Spleen (tissue), 11 donors: ENCODE measurements at regions not wholly inside any gene's neighbourhood (a gene's known extent, or its start where the extent isn't known, plus 50 kb on each side); places are given as distances from the start of the nearest gene placed in this dataset.
"Not testable (repeated sequence)": the region's sequence is repeated elsewhere in the genome, so short reads cannot be mapped to it uniquely, and the experiment has no call there.

ENCODE experiments used
- DNase-seq: peaks from one replicate; pipeline ENCODE4 v3.0.0-alpha.2; 2020
- H3K27ac ChIP-seq, 8 donors: fragments of 200-600 bp; sonication (generic) in 7 of 8; 1 replicate in 4 of 8; 2 replicates in 4 of 8; pipeline versions ENCODE4 v1.5.0 to v1.8.0; 2016 to 2021; ENCODE audit warnings: inconsistent platforms in 4 of 8, mild to moderate bottlenecking in 4 of 8, moderate library complexity in 1 of 8
- H3K27me3 ChIP-seq, 7 donors: fragments of 200-600 bp; sonication (generic) in 6 of 7; replicated peaks in 1 of 7; 1 replicate in 4 of 7; 2 replicates in 3 of 7; pipeline versions ENCODE4 v1.5.0 to v1.8.0; 2016 to 2021; ENCODE audit warnings: inconsistent platforms in 3 of 7, mild to moderate bottlenecking in 1 of 7
- H3K36me3 ChIP-seq, 6 donors: fragments of 200-600 bp; sonication (generic) in 5 of 6; 1 replicate in 4 of 6; 2 replicates in 2 of 6; pipeline versions ENCODE4 v1.5.0 to v1.8.0; 2016 to 2021; ENCODE audit warnings: inconsistent platforms in 2 of 6
- H3K4me1 ChIP-seq, 6 donors: fragments of 200-600 bp; sonication (generic) in 5 of 6; 1 replicate in 3 of 6; 2 replicates in 3 of 6; pipeline versions ENCODE4 v1.5.0 to v1.8.0; 2016 to 2021; ENCODE audit warnings: inconsistent platforms in 3 of 6
- H3K4me3 ChIP-seq, 8 donors: fragments of 200-600 bp; sonication (generic) in 7 of 8; 1 replicate in 4 of 8; 2 replicates in 4 of 8; pipeline versions ENCODE4 v1.5.0 to v1.8.0; 2016 to 2021; ENCODE audit warnings: inconsistent platforms in 4 of 8, mild to moderate bottlenecking in 4 of 8, moderate library complexity in 2 of 8
- H3K9me3 ChIP-seq, 8 donors: fragments of 200-600 bp; sonication (generic) in 7 of 8; 1 replicate in 4 of 8; 2 replicates in 4 of 8; pipeline versions ENCODE4 v1.5.0 to v1.8.0; 2016 to 2021; ENCODE audit warnings: inconsistent platforms in 4 of 8
- CTCF ChIP-seq, 11 experiments: fragments of 200-600 bp in 7 of 11; fragments of 450-650 bp in 4 of 11; sonication (generic) in 4 of 11; IDR thresholded peaks in 8 of 11; conservative IDR thresholded peaks in 3 of 11; 1 replicate in 7 of 11; 2 replicates in 4 of 11; pipeline versions ENCODE4 v1.4.0 to v1.8.0; 2016 to 2021; ENCODE audit warnings: antibody characterized with exemption in 11 of 11, inconsistent platforms in 4 of 11, mild to moderate bottlenecking in 1 of 11
- POLR2A ChIP-seq, 3 donors: fragments of 450-650 bp; IDR thresholded peaks; one replicate each; pipeline ENCODE4 v1.5.1; 2017; ENCODE audit warnings: antibody characterized with exemption in 3 of 3, mild to moderate bottlenecking in 1 of 3
- POLR2AphosphoS5 ChIP-seq, 3 donors: sonication (generic); formaldehyde crosslinking; IDR thresholded peaks; one replicate each; pipeline ENCODE4 v1.5.1; 2017; ENCODE audit warnings: antibody characterized with exemption in 3 of 3
- WGBS, 5 donors: extraction: QIAGEN DNeasy Blood & Tissue Kit in 3 of 5; methylation state at CpG; one replicate each; pipeline versions ENCODE4 v1.1.5 to v1.1.7; 2013 to 2018; 5-methylcytosine and 5-hydroxymethylcytosine counted together
- intact Hi-C: fragments of 100-400 bp; cut with DNase I; formaldehyde crosslinking; loops from one replicate; pipeline ENCODE4 v1.15.0; 2023; ENCODE audit warnings: low total_unique reads
- donor health status: healthy with polysubstance abuse.
- donor health status: DM: no; HTN: no; CAD: no; lungs with moderate emphysema.
- donor health status: DM: no; HTN: no; CAD: no.
- donor health status: Bipolar disorder and iron deficiency.
- donor health status: healthy.
- donor health status: DM: no; HTN: no; CAD: no.
- donor health status: DM: yes; HTN: yes; CAD: no.

GRCh38 chr7:121618182-121618581, 222.1 kb upstream of the FAM3C start:
- Histone ChIP-seq H3K36me3 (no peaks in the 10 kb centered on the region), H3K27ac (no peak overlapping the region), H3K4me3 (no peak overlapping the region), H3K9me3 (peaks cover 0 to 5% (median 0%) of the 10 kb centered on the region in 8 donors), H3K4me1 (no peaks in the 10 kb centered on the region), H3K27me3 (no peaks in the 10 kb centered on the region)
- TF ChIP-seq POLR2A (IDR thresholded peaks at IDR 0.05): no peak
- TF ChIP-seq POLR2AphosphoS5 (IDR thresholded peaks at IDR 0.05): no peak
- no peak for TF ChIP-seq CTCF (IDR thresholded peaks at IDR 0.05 in 8 of 11, conservative IDR thresholded peaks at IDR 0.05 in 3 of 11)
- no peak for DNase-seq
- intact Hi-C loops: no loop called here
- WGBS, 5 donors: 63 to 86% (median 81%) methylated on average over 2 of the region's 2 CpGs

DNA sequence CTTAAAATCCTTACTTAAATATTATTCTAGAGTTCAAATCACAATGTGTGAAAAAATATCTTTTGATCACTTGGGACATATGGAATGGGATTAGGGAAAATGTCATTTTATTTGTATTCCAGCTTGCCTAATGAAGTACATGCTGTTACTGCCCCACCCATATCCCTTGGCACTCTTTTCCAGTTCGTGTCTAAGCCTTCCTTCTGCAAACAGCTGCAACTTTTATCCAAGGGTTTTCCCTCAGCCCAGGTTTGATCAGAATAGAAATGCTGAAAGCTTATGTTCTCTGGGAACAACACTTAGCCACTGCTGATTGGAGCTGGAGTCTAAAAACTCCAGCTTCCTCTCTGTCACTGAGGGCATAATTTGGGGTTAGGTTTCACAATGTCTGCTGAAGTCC, 214.1 kb upstream of the FAM3C start:
- 18 to 57% (median 22%) methylated on average over 1 of the region's 1 CpG for WGBS, 5 donors
- Histone ChIP-seq H3K36me3 (no peaks in the 10 kb centered on the region), H3K4me1 (no peaks in the 10 kb centered on the region), H3K9me3 (peaks cover 0 to 8% (median 0%) of the 10 kb centered on the region in 8 donors), H3K4me3 (no peak overlapping the region), H3K27ac (no peak overlapping the region), H3K27me3 (peaks cover 0 to 10% (median 0%) of the 10 kb centered on the region in 7 donors)
- no peak for DNase-seq
- TF ChIP-seq POLR2A (IDR thresholded peaks at IDR 0.05): no peak
- intact Hi-C loops: no loop called here

DNA sequence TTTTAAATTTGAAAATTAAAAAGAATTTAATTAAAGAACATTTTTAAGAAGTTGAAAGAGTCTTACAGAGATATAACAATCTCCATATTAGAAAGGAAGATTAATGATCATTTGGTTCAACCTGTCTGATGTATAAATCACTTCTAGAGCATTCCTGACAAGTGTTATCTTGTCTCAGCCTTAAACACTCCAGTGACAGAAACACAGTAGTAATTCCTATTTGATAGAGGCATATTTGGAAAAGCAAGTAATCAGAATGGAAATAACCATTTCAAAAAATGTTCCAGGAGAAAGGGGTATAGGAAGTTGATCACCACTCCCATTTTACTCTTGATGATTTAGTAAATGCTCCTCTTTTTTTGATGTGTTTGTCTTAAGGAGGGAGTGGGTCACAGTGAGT, 213.1 kb upstream of the FAM3C start:
- TF ChIP-seq POLR2A (IDR thresholded peaks at IDR 0.05) (no peak), CTCF (IDR thresholded peaks at IDR 0.05 in 8 of 11, conservative IDR thresholded peaks at IDR 0.05 in 3 of 11) (no peak), POLR2AphosphoS5 (IDR thresholded peaks at IDR 0.05) (no peak)
- Histone ChIP-seq H3K36me3 (no peaks in the 10 kb centered on the region), H3K27me3 (peaks cover 0 to 10% (median 0%) of the 10 kb centered on the region in 7 donors), H3K4me1 (peaks cover 0 to 3% (median 0%) of the 10 kb centered on the region in 6 donors), H3K4me3 (no peak overlapping the region), H3K27ac (no peak overlapping the region), H3K9me3 (peaks cover 0 to 8% (median 0%) of the 10 kb centered on the region in 8 donors)
- intact Hi-C loops: no loop called here
- DNase-seq: no peak

DNA sequence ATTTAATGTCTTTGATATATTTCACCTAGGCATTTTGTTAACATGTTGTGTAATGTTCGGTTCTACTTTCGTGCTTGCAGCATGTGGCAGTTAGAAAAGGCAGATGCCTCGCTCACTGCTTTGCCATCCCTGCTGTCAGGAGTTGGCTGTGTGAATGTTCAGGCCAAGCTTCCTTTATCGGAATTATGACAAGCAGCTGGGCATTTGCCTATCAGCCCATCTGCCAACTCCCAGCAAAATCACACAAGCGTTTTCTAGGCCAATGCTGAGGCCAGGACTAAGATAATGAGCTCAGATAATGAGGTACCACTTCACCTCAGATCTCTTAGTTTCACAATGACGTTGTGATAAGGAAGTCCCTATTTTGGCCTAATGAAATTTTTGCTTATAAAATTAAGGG, 212.7 kb upstream of the FAM3C start:
- 71 to 78% (median 74%) methylated on average over 6 of the region's 6 CpGs for WGBS, 5 donors
- no peak overlapping the region for H3K4me3 ChIP-seq
- H3K9me3 ChIP-seq: peaks cover 0 to 8% (median 0%) of the 10 kb centered on the region in 8 donors
- H3K4me1 ChIP-seq: peaks cover 0 to 3% (median 0%) of the 10 kb centered on the region in 6 donors
- intact Hi-C loops: no loop called here
- H3K27me3 ChIP-seq: peaks cover 0 to 10% (median 0%) of the 10 kb centered on the region in 7 donors
- no peaks in the 10 kb centered on the region for H3K36me3 ChIP-seq
- DNase-seq: no peak
- no peak overlapping the region for H3K27ac ChIP-seq
- TF ChIP-seq CTCF (IDR thresholded peaks at IDR 0.05 in 8 of 11, conservative IDR thresholded peaks at IDR 0.05 in 3 of 11) (no peak), POLR2A (IDR thresholded peaks at IDR 0.05) (no peak), POLR2AphosphoS5 (IDR thresholded peaks at IDR 0.05) (no peak)

- peaks cover 0 to 10% (median 0%) of the 10 kb centered on the region in 7 donors for H3K27me3 ChIP-seq
- intact Hi-C loops: not testable (repeated sequence)
- WGBS, 5 donors: 51 to 78% (median 68%) methylated on average over 2 of the region's 2 CpGs
These were observed 212.1 kb upstream of the FAM3C start for GRCh38 chr7:121608183-121608582.

More at GRCh38 chr7:121608183-121608582, 212.1 kb upstream of the FAM3C start:
- H3K4me1 ChIP-seq, H3K9me3 ChIP-seq, DNase-seq, H3K36me3 ChIP-seq, H3K4me3 ChIP-seq, H3K27ac ChIP-seq: not testable (repeated sequence)
